Caco-2 (cell line): ENCODE measurements at regions not wholly inside any gene's neighbourhood (a gene's known extent, or its start where the extent isn't known, plus 50 kb on each side); places are given as distances from the start of the nearest gene placed in this dataset.

Experiments
- BruUV-seq: library from RNA; stranded (reverse); fragments of 400-500 nt; replicated peaks from 2 replicates; lab custom pipeline; 2021; lab: Mats Ljungman, UMichigan
- CTCF ChIA-PET: fragments of 300-600 bp; sonication (Branson Sonifier 250); formaldehyde crosslinking; loops from one replicate; lab custom pipeline; 2022; ENCODE audit warnings: antibody characterized with exemption; lab: Charles Lee
- POLR2A ChIA-PET: fragments of 300-600 bp; sonication (Branson Sonifier 250); formaldehyde crosslinking; loops from one replicate; lab custom pipeline; 2022; ENCODE audit warnings: antibody characterized with exemption; lab: Charles Lee
- DNase-seq, 2 experiments: peaks; one replicate each; pipeline versions ENCODE4 v3.0.0 to v3.0.0-alpha.2; 2020 to 2022
- H3K27me3 ChIP-seq: replicated peaks from 2 replicates; pipeline ENCODE4 v1.6.0; 2011; ENCODE audit warnings: low read length; ENCODE audit not compliant: control insufficient read depth, insufficient read depth
- H3K36me3 ChIP-seq: 2 replicates; pipeline ENCODE4 v1.5.1; 2011; ENCODE audit warnings: low read length; ENCODE audit not compliant: control insufficient read depth, insufficient read depth
- H3K4me1 ChIP-seq: fragments of 250-450 bp; sonication (Bioruptor Pico); 2 replicates; pipeline ENCODE4 v1.5.1; 2020; ENCODE audit warnings: mild to moderate bottlenecking
- H3K4me3 ChIP-seq: 2 replicates; pipeline ENCODE4 v1.5.1; 2011; ENCODE audit warnings: low read depth, mild to moderate bottlenecking, control low read depth, low read length
- H3K9me3 ChIP-seq: fragments of 250-450 bp; sonication (Bioruptor Pico); 2 replicates; pipeline ENCODE4 v1.5.1; 2020; ENCODE audit warnings: mild to moderate bottlenecking, moderate library complexity
- H3K27ac Mint-ChIP-seq: one replicate; pipeline ENCODE4 v1.8.0; 2022; ENCODE audit warnings: mixed read lengths; ENCODE audit not compliant: unreplicated experiment
- H3K27me3 Mint-ChIP-seq: one replicate; pipeline ENCODE4 v1.8.0; 2022; ENCODE audit warnings: mixed read lengths; ENCODE audit not compliant: insufficient read depth, unreplicated experiment
- H3K36me3 Mint-ChIP-seq: one replicate; pipeline ENCODE4 v1.8.0; 2022; ENCODE audit warnings: mild to moderate bottlenecking, mixed read lengths; ENCODE audit not compliant: insufficient read depth, unreplicated experiment
- H3K4me1 Mint-ChIP-seq: one replicate; pipeline ENCODE4 v1.8.0; 2022; ENCODE audit warnings: low read depth, mixed read lengths; ENCODE audit not compliant: unreplicated experiment
- H3K4me3 Mint-ChIP-seq: one replicate; pipeline ENCODE4 v1.8.0; 2022; ENCODE audit warnings: mild to moderate bottlenecking, moderate library complexity, mixed read lengths; ENCODE audit not compliant: unreplicated experiment
- H3K9me3 Mint-ChIP-seq: one replicate; pipeline ENCODE4 v1.8.0; 2022; ENCODE audit warnings: mixed read lengths; ENCODE audit not compliant: unreplicated experiment
- CTCF ChIP-seq, 2 experiments: fragments of 200-600 bp in 1 of 2; IDR thresholded peaks; 1 replicate in 1 of 2; 2 replicates in 1 of 2; pipeline versions ENCODE4 v1.5.1 to v1.8.0; 2011 to 2022; ENCODE audit warnings: antibody characterized with exemption in 1 of 2, control low read depth in 1 of 2, inconsistent platforms in 1 of 2, low read depth in 1 of 2, low read length in 1 of 2, mild to moderate bottlenecking in 1 of 2, moderate library complexity in 1 of 2; ENCODE audit not compliant: insufficient read depth in 1 of 2, severe bottlenecking in 1 of 2, unreplicated experiment in 1 of 2
- intact Hi-C: fragments of 100-400 bp; cut with micrococcal nuclease; formaldehyde crosslinking; loops from one replicate; pipeline ENCODE4 v1.10.0; 2022; ENCODE audit not compliant: unreplicated experiment

- H3K27ac Mint-ChIP-seq: no peak overlapping the region
- ChIA-PET CTCF (no interaction called here), POLR2A (no interaction called here)
- no peaks in the 10 kb centered on the region for H3K27me3 Mint-ChIP-seq
- Histone ChIP-seq H3K4me3 (no peak overlapping the region), H3K27me3 (no peaks in the 10 kb centered on the region), H3K4me1 (peaks cover 4% of the 10 kb centered on the region; the same call in 1 of the 2 replicates), H3K9me3 (no peaks in the 10 kb centered on the region), H3K36me3 (no peaks in the 10 kb centered on the region)
- no peaks in the 10 kb centered on the region for H3K9me3 Mint-ChIP-seq
- intact Hi-C loops: no loop called here
- H3K36me3 Mint-ChIP-seq: no peaks in the 10 kb centered on the region
- no peak overlapping the region for H3K4me3 Mint-ChIP-seq
- H3K4me1 Mint-ChIP-seq: no peaks in the 10 kb centered on the region
- BruUV-seq: no TSS peak
- TF ChIP-seq CTCF (IDR thresholded peaks at IDR 0.05; ENCODE audit: insufficient read depth in 1 of 2, low read depth in 1 of 2, low read length in 1 of 2, severe bottlenecking in 1 of 2, unreplicated experiment in 1 of 2): no peak
- DNase-seq: no peak
These were observed 275.7 kb downstream of the SOX4 start for GRCh38 chr6:21869085-21869771.

DNA sequence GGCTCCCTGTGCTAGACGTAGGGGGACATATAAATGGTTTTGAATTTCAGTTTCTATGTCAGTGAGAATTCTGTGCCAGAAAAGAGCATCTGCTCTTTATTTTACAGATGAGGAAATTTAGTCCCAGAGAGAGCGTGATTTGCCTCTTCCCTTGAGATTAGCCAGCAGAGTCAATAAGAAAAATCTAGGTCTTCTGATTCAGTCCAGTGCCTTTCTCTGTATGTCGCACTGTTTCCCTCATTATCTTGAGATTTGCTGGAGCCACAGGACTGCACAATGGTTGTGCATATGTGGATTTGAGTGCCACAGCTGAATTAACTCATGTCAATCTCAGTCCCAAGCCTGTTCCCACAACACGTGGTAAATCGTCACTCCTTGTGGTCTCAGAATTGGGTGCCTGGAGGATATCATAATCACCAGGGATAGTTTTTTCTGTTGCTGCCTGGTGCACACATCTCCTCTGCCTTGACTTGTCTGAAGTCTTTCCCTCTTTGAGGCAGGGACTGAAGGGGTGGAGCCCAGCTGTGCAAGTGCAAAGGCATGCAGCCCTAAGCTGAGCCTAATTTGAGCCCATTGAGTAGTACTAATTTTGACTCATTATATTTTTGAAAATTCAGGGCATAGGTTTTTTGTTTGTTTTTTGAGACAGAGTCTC is 276.7 kb downstream of the SOX4 start:
- H3K36me3 Mint-ChIP-seq: no peaks in the 10 kb centered on the region
- Histone ChIP-seq H3K4me3 (no peak overlapping the region), H3K27me3 (no peaks in the 10 kb centered on the region), H3K9me3 (no peaks in the 10 kb centered on the region), H3K36me3 (no peaks in the 10 kb centered on the region), H3K4me1 (peaks cover 4% of the 10 kb centered on the region; the same call in 1 of the 2 replicates)
- CTCF ChIA-PET: no interaction called here
- intact Hi-C loops: no loop called here
- H3K4me1 Mint-ChIP-seq: no peaks in the 10 kb centered on the region
- no peaks in the 10 kb centered on the region for H3K27me3 Mint-ChIP-seq
- H3K4me3 Mint-ChIP-seq: no peak overlapping the region
- H3K27ac Mint-ChIP-seq: no peak overlapping the region
- TF ChIP-seq CTCF (IDR thresholded peaks at IDR 0.05; ENCODE audit: insufficient read depth in 1 of 2, low read depth in 1 of 2, low read length in 1 of 2, severe bottlenecking in 1 of 2, unreplicated experiment in 1 of 2): no peak
- no peak for DNase-seq
- BruUV-seq: no TSS peak
- POLR2A ChIA-PET: no interaction called here
- H3K9me3 Mint-ChIP-seq: no peaks in the 10 kb centered on the region

DNA sequence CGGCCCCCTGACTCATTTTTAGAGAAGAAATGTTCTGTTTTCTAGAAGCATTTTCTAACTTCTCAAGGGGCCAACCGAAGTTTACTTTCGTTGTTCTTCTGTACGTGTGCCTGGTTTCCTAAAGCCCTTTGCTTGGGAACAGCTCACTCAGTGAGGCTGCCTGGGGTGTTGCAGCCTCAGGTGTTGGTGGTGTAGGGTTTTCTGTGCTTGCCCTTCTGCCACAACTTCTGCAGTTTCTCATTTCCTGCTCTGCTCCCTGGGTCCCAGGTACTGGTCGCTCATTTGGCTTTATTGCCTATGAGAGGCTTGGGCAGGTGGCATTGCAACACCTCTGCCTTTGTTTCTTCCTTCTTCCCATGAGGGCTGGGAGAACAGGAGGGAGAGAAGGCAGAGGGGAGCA is 278.3 kb downstream of the SOX4 start:
- Histone ChIP-seq H3K36me3 (no peaks in the 10 kb centered on the region), H3K27me3 (no peaks in the 10 kb centered on the region), H3K4me1 (peaks cover 4% of the 10 kb centered on the region; the same call in 1 of the 2 replicates), H3K4me3 (no peak overlapping the region), H3K9me3 (no peaks in the 10 kb centered on the region)
- no TSS peak for BruUV-seq
- Mint-ChIP-seq H3K27ac (no peak overlapping the region), H3K4me1 (peaks cover under 1% of the 10 kb centered on the region), H3K36me3 (no peaks in the 10 kb centered on the region), H3K27me3 (no peaks in the 10 kb centered on the region), H3K9me3 (peaks cover 2% of the 10 kb centered on the region), H3K4me3 (no peak overlapping the region)
- ChIA-PET CTCF (no interaction called here), POLR2A (no interaction called here)
- intact Hi-C loops: no loop called here
- DNase-seq: no peak
- no peak for TF ChIP-seq CTCF (IDR thresholded peaks at IDR 0.05; ENCODE audit: insufficient read depth in 1 of 2, low read depth in 1 of 2, low read length in 1 of 2, severe bottlenecking in 1 of 2, unreplicated experiment in 1 of 2)
